Keratinocyte (primary cell): ENCODE measurements at regions not wholly inside any gene's neighbourhood (a gene's known extent, or its start where the extent isn't known, plus 50 kb on each side); places are given as distances from the start of the nearest gene placed in this dataset.

Experiments used
- CTCF ChIP-seq, 3 experiments: IDR thresholded peaks in 1 of 3; conservative IDR thresholded peaks in 1 of 3; optimal IDR thresholded peaks in 1 of 3; 2 replicates in 2 of 3; 3 replicates in 1 of 3; pipeline versions ENCODE3 to v1.5.1; 2011; ENCODE audit warnings: low read length in 3 of 3, mild to moderate bottlenecking in 3 of 3, moderate library complexity in 2 of 3, control low read depth in 1 of 3, inconsistent platforms in 1 of 3; ENCODE audit not compliant: insufficient read depth in 2 of 3; ENCODE audit errors: extremely low read depth in 1 of 3
- EZH2 ChIP-seq: IDR thresholded peaks from one replicate; pipeline ENCODE4 v1.6.1; 2012; ENCODE audit warnings: inconsistent platforms, mild to moderate bottlenecking, low read length, moderate library complexity

- TF ChIP-seq CTCF (optimal IDR thresholded peaks at IDR 0.05 in 1 of 3, IDR thresholded peaks at IDR 0.05 in 1 of 3, conservative IDR thresholded peaks at IDR 0.05 in 1 of 3; ENCODE audit: extremely low read depth in 1 of 3, insufficient read depth in 2 of 3, low read length in 3 of 3) = no peak
- TF ChIP-seq EZH2 = no peak
Measured at GRCh38 chr4:122047456-122048425, 95.9 kb upstream of the TRPC3 start.
